K562 (cell line): ENCODE measurements at regions not wholly inside any gene's neighbourhood (a gene's known extent, or its start where the extent isn't known, plus 50 kb on each side); places are given as distances from the start of the nearest gene placed in this dataset.

Source experiments
- ATAC-seq: fragments of 200-7000 bp; cut with Tn5 transposase; 3 replicates; pipeline ENCODE4 v1.9.1; 2020; ENCODE audit warnings: moderate library complexity
- BruUV-seq: library from RNA; stranded (reverse); fragments of 400-500 nt; replicated peaks from 2 replicates; lab custom pipeline; 2021; lab: Mats Ljungman, UMichigan
- CTCF ChIA-PET: fragments of 300-600 bp; formaldehyde crosslinking; extraction: SDS; loops from one replicate; lab custom pipeline; 2021; ENCODE audit warnings: low intra/inter-chr PET ratio; lab: Yijun Ruan, JAX
- POLR2A ChIA-PET: fragments of 300-600, 350-650 bp; sonication (Branson Sonifier 250); formaldehyde crosslinking; extraction: SDS; loops from one replicate; lab custom pipeline; 2021; ENCODE audit warnings: antibody characterized with exemption, inconsistent platforms; lab: Yijun Ruan, JAX
- DNase-seq, 4 experiments: peaks; one replicate each; pipeline versions ENCODE4 v3.0.0 to v3.0.0-alpha.2; 2011 to 2018; ENCODE audit warnings: low spot score in 3 of 4, mixed read lengths in 3 of 4; ENCODE audit errors: extremely low read depth in 1 of 4
- FAIRE-seq: peaks from 2 replicates; lab custom pipeline; 2011; peaks lifted over from hg19 to GRCh38; lab: Jason Lieb, UNC
- H2AFZ ChIP-seq: 2 replicates; pipeline ENCODE4 v1.6.0; 2011; ENCODE audit warnings: low read depth, low read length, control low read depth, inconsistent platforms
- H3K27ac ChIP-seq: fragments of 200-600 bp; 3 replicates; pipeline ENCODE4 v1.8.0; 2011; ENCODE audit warnings: low read depth, mild to moderate bottlenecking, control low read depth, inconsistent platforms, low read length, moderate library complexity, mixed read lengths; ENCODE audit errors: extremely low read depth
- H3K27me3 ChIP-seq, 2 experiments: fragments of 300-600 bp in 1 of 2; 2 replicates in 1 of 2; 3 replicates in 1 of 2; pipeline versions ENCODE4 v1.6.0 to v1.8.0; 2011; ENCODE audit warnings: inconsistent platforms in 2 of 2, low read length in 2 of 2, mild to moderate bottlenecking in 1 of 2, mixed read lengths in 1 of 2, moderate library complexity in 1 of 2; ENCODE audit not compliant: control insufficient read depth in 2 of 2, insufficient read depth in 2 of 2
- H3K36me3 ChIP-seq: fragments of 300-600 bp; 3 replicates; pipeline ENCODE4 v1.8.0; 2011; ENCODE audit warnings: mild to moderate bottlenecking, low read length, inconsistent platforms; ENCODE audit not compliant: control insufficient read depth, insufficient read depth
- H3K4me1 ChIP-seq, 2 experiments: fragments of 200-600 bp in 1 of 2; replicated peaks in 1 of 2; 2 replicates in 1 of 2; 3 replicates in 1 of 2; pipeline versions ENCODE4 v1.5.1 to v1.8.0; 2011; ENCODE audit warnings: inconsistent platforms in 2 of 2, low read length in 2 of 2, mild to moderate bottlenecking in 1 of 2, mixed read lengths in 1 of 2, moderate library complexity in 1 of 2; ENCODE audit not compliant: control insufficient read depth in 2 of 2, insufficient read depth in 2 of 2
- H3K4me2 ChIP-seq: 2 replicates; pipeline ENCODE4 v1.6.1; 2011; ENCODE audit warnings: low read length, control low read depth, inconsistent platforms, mixed read lengths; ENCODE audit not compliant: insufficient read depth
- H3K4me3 ChIP-seq: fragments of 200-600 bp; sonication (generic), shearing (Covaris generic); 2 replicates; pipeline ENCODE4 v1.5.1; 2016; ENCODE audit warnings: control low read depth, inconsistent platforms
- H3K79me2 ChIP-seq: fragments of 200-600 bp; 3 replicates; pipeline ENCODE4 v1.8.0; 2011; ENCODE audit warnings: low read length, inconsistent platforms; ENCODE audit not compliant: control insufficient read depth, insufficient read depth
- H3K9ac ChIP-seq, 2 experiments: 2 replicates each; pipeline versions ENCODE4 v1.6.0 to v1.6.1; 2011; ENCODE audit warnings: low read depth in 2 of 2, low read length in 2 of 2, control low read depth in 1 of 2, inconsistent platforms in 1 of 2, mild to moderate bottlenecking in 1 of 2, mixed read lengths in 1 of 2; ENCODE audit not compliant: insufficient read depth in 1 of 2
- H3K9me1 ChIP-seq: one replicate; pipeline ENCODE4 v1.6.0; 2011; ENCODE audit warnings: inconsistent platforms, mild to moderate bottlenecking, low read length, moderate library complexity; ENCODE audit not compliant: control insufficient read depth, insufficient read depth
- H3K9me3 ChIP-seq: replicated peaks from 2 replicates; pipeline ENCODE4 v1.5.1; 2011; ENCODE audit warnings: low read depth, low read length, inconsistent platforms; ENCODE audit not compliant: control insufficient read depth, insufficient read depth
- H4K20me1 ChIP-seq: replicated peaks from 2 replicates; pipeline ENCODE4 v1.6.1; 2011; ENCODE audit warnings: low read length, inconsistent platforms, mixed read lengths; ENCODE audit not compliant: control insufficient read depth, insufficient read depth
- CAMTA2 ChIP-seq: fragments of 250-450 bp; sonication (Bioruptor Pico); conservative IDR thresholded peaks from 2 replicates; pipeline ENCODE4 v1.5.1; 2022
- FOXA3 ChIP-seq, 2 experiments: fragments of 450-650 bp in 1 of 2; sonication (generic) in 1 of 2; formaldehyde crosslinking; IDR thresholded peaks in 1 of 2; conservative IDR thresholded peaks in 1 of 2; 2 replicates each; pipeline versions ENCODE4 v1.4.0 to v1.8.0; 2020 to 2022; ENCODE audit warnings: mild to moderate bottlenecking in 2 of 2, missing genetic modification reagents in 1 of 2
- FOXJ2 ChIP-seq: fragments of 200-800 bp; sonication (Bioruptor generic); IDR thresholded peaks from 2 replicates; pipeline ENCODE4 v1.6.1; 2016; ENCODE audit warnings: missing genetic modification characterization, missing compliant biosample characterization
- GMEB1 ChIP-seq: fragments of 250-450 bp; sonication (Bioruptor Pico); IDR thresholded peaks from 2 replicates; pipeline ENCODE4 v1.4.0; 2020; ENCODE audit warnings: mild to moderate bottlenecking
- JUND ChIP-seq, 2 experiments: IDR thresholded peaks; 2 replicates in 1 of 2; 3 replicates in 1 of 2; pipeline ENCODE4 v1.6.1; 2011; ENCODE audit warnings: borderline replicate concordance in 2 of 2, low read depth in 2 of 2, low read length in 2 of 2, improper control_type of control experiment in 1 of 2, missing biosample characterization in 1 of 2, missing genetic modification characterization in 1 of 2, missing genetic modification reagents in 1 of 2
- KDM2B ChIP-seq: fragments of 250-450 bp; sonication (Bioruptor Pico); IDR thresholded peaks from 2 replicates; pipeline ENCODE4 v1.8.0; 2021; ENCODE audit warnings: mild to moderate bottlenecking, moderate library complexity
- MTF1 ChIP-seq: fragments of 250-450 bp; sonication (Bioruptor Pico); IDR thresholded peaks from 2 replicates; pipeline ENCODE4 v1.9.0; 2021; ENCODE audit warnings: moderate library complexity, mild to moderate bottlenecking, inconsistent platforms, borderline replicate concordance
- NELFE ChIP-seq: IDR thresholded peaks from 2 replicates; pipeline ENCODE4 v1.6.1; 2011; ENCODE audit warnings: mild to moderate bottlenecking; ENCODE audit not compliant: insufficient read depth, insufficient read length
- RFX1 ChIP-seq: fragments of 450-650 bp; IDR thresholded peaks from 2 replicates; pipeline ENCODE4 v1.6.1; 2016; ENCODE audit warnings: mild to moderate bottlenecking, moderate library complexity
- SMARCA4 ChIP-seq: fragments of 450-650 bp; IDR thresholded peaks from 2 replicates; pipeline ENCODE4 v1.6.1; 2016
- TARDBP ChIP-seq: fragments of 450-650 bp; IDR thresholded peaks from 2 replicates; pipeline ENCODE4 v1.6.1; 2016
- XRCC3 ChIP-seq: fragments of 450-650 bp; IDR thresholded peaks from 2 replicates; pipeline ENCODE4 v1.6.1; 2017; ENCODE audit warnings: mild to moderate bottlenecking, moderate library complexity
- ZBTB12 ChIP-seq: fragments of 250-450 bp; sonication (Bioruptor Pico); IDR thresholded peaks from 2 replicates; pipeline ENCODE4 v1.4.0; 2020
- ZNF507 ChIP-seq: conservative IDR thresholded peaks from 2 replicates; pipeline ENCODE4 v1.6.1; 2017; ENCODE audit warnings: missing genetic modification characterization, missing compliant biosample characterization
- WGBS: fragments of 100-300 bp; shearing (Covaris generic); methylation state at CpG from one replicate; pipeline ENCODE4 v1.1.6; 2016; ENCODE audit warnings: low coverage, mixed read lengths; ENCODE audit not compliant: insufficient coverage; ENCODE audit errors: missing lambda C conversion rate; 5-methylcytosine and 5-hydroxymethylcytosine counted together
- in situ Hi-C: fragments of 300-500 bp; cut with MboI; formaldehyde crosslinking; loops from 4 replicates; pipeline ENCODE4 v1.15.0; 2018; ENCODE audit warnings: inconsistent platforms, mixed read lengths
- intact Hi-C: fragments of 100-400 bp; cut with micrococcal nuclease; formaldehyde crosslinking; loops from 2 replicates; pipeline ENCODE4 v1.14.2; 2022
- TF ChIP-seq, protein P1 (sequence below), 2 experiments: fragments of 450-650 bp; IDR thresholded peaks; 2 replicates each; pipeline ENCODE4 v1.6.1; 2016
- TF ChIP-seq, protein P2 (sequence below): fragments of 250-450 bp; sonication (Bioruptor Pico); IDR thresholded peaks from 2 replicates; pipeline ENCODE4 v1.8.0; 2021; ENCODE audit warnings: moderate library complexity, mild to moderate bottlenecking, inconsistent platforms

DNA sequence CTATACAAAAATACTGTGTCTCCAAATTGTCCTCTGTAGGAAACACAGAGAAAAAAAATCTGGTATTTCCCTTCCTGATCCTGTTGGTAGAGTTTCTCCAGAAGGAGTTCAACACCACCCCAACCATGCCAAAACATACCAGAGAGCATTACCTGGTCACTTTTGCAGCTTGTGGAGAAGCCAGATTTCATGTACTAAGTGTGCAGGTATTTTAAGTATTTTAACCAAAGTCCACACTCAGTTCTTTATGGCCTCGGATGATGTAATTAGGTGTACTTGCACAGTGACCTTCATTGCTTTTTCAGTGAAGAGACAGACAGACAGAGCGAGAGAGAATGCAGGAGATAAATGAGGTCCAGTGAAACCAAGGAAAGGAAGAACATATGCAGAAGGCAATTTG, 2046.8 kb upstream of the CDH9 start:
- Histone ChIP-seq H2AFZ (no peak overlapping the region), H3K27ac (no peak overlapping the region), H3K79me2 (no peaks in the 10 kb centered on the region), H3K9ac (no peak overlapping the region), H3K4me2 (no peak overlapping the region), H3K4me3 (no peak overlapping the region), H3K27me3 (no peaks in the 10 kb centered on the region), H3K36me3 (no peaks in the 10 kb centered on the region), H3K4me1 (no peaks in the 10 kb centered on the region), H4K20me1 (no peaks in the 10 kb centered on the region), H3K9me1 (no peaks in the 10 kb centered on the region), H3K9me3 (no peaks in the 10 kb centered on the region)
- FAIRE-seq (no peak), DNase-seq (no peak), ATAC-seq (no peak)
- in situ Hi-C loops: no loop called here
- intact Hi-C loops: no loop called here
- ChIA-PET POLR2A (no interaction called here), CTCF (no interaction called here)
- no TSS peak for BruUV-seq
- 3% methylated on average over 2 of the region's 2 CpGs for WGBS
- TF ChIP-seq FOXA3 (CRISPR knock-in tag; conservative IDR thresholded peaks at IDR 0.05 in 1 of 2, IDR thresholded peaks at IDR 0.05 in 1 of 2) (no peak), ZBTB12 (CRISPR knock-in tag) (no peak), FOXJ2 (tag) (no peak), JUND (IDR thresholded peaks at IDR 0.05; ENCODE audit: borderline replicate concordance, low read depth, low read length) (no peak), JUND (tag; IDR thresholded peaks at IDR 0.05; ENCODE audit: borderline replicate concordance, low read depth, low read length) (no peak), ZNF507 (no peak), TARDBP (no peak), SMARCA4 (no peak), NELFE (no peak), RFX1 (no peak), CAMTA2 (CRISPR knock-in tag) (no peak), KDM2B (CRISPR knock-in tag) (no peak), XRCC3 (no peak), GMEB1 (CRISPR knock-in tag) (no peak), MTF1 (no peak)
- TF ChIP-seq, protein P1, sequence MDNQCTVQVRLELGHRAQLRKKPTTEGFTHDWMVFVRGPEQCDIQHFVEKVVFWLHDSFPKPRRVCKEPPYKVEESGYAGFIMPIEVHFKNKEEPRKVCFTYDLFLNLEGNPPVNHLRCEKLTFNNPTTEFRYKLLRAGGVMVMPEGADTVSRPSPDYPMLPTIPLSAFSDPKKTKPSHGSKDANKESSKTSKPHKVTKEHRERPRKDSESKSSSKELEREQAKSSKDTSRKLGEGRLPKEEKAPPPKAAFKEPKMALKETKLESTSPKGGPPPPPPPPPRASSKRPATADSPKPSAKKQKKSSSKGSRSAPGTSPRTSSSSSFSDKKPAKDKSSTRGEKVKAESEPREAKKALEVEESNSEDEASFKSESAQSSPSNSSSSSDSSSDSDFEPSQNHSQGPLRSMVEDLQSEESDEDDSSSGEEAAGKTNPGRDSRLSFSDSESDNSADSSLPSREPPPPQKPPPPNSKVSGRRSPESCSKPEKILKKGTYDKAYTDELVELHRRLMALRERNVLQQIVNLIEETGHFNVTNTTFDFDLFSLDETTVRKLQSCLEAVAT (IDR thresholded peaks at IDR 0.05): no peak
- TF ChIP-seq, protein P2, sequence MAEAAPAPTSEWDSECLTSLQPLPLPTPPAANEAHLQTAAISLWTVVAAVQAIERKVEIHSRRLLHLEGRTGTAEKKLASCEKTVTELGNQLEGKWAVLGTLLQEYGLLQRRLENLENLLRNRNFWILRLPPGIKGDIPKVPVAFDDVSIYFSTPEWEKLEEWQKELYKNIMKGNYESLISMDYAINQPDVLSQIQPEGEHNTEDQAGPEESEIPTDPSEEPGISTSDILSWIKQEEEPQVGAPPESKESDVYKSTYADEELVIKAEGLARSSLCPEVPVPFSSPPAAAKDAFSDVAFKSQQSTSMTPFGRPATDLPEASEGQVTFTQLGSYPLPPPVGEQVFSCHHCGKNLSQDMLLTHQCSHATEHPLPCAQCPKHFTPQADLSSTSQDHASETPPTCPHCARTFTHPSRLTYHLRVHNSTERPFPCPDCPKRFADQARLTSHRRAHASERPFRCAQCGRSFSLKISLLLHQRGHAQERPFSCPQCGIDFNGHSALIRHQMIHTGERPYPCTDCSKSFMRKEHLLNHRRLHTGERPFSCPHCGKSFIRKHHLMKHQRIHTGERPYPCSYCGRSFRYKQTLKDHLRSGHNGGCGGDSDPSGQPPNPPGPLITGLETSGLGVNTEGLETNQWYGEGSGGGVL: no peak
